ENCODE measurements at regions not wholly inside any gene's neighbourhood (a gene's known extent, or its start where the extent isn't known, plus 50 kb on each side); places are given as distances from the start of the nearest gene placed in this dataset.

DNA sequence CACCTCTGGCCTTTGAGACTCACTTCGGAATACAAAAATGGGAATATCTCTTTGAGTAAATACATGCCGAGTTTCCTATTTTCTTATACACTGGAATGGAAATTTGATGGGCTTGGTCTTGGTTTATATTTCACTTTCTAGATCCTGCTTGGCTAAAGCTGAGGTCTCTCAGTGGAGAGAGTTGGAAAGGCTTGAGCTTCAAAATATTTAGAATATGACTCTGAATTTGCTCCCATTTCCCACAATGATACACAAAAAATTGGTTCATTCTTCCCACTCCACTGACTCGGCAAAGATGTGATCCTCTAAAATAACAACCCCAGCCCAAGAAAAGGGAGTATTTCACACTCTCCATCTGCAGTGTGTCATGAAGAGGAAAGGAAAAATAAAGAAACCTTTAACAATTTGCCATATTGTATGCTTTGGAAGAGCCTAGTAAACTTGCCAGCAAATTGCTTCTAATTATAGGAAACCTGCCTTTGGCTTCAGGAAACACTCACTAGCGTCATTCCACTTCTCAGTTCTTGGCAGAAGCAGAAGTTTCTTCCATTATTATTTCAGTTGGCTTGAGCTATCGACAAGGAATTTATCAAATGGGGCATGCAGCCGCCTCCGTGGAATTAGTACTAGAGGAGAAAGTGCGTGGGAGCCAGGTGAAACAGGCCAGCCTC, 302.9 kb downstream of the NSG2 start:
- H3K18ac ChIP-seq (ENCODE audit: extremely low read depth, low read length) = no peak overlapping the region
- ChIA-PET CTCF (ENCODE audit: partially characterized antibody) (interaction anchor here (0.8 to 2.7 kb wide), 5 partner anchors 11 to 71 kb away, joined by 3 to 6 read pairs (median 4); no protein-coding TSS in a partner anchor), POLR2A (ENCODE audit: partially characterized antibody) (no interaction called here)
- H3K14ac ChIP-seq (ENCODE audit: insufficient read length) = no peak overlapping the region
- H4K91ac ChIP-seq (replicated peaks; ENCODE audit: insufficient read length, low read length) = no peak overlapping the region
- H2BK15ac ChIP-seq (ENCODE audit: low read length) = no peak overlapping the region
- H3K23me2 ChIP-seq (ENCODE audit: low read depth, low read length) = peaks cover 4% of the 10 kb centered on the region; the same call in 1 of the 2 replicates
- no peak overlapping the region for H2AFZ ChIP-seq (ENCODE audit: low read length)
- no peak overlapping the region for H3K4ac ChIP-seq (replicated peaks; ENCODE audit: insufficient read length, low read depth, low read length)
- H3K9me3 ChIP-seq (ENCODE audit: insufficient read depth in 2 of 2, low read depth in 1 of 2, low read length in 1 of 2) = no peaks in the 10 kb centered on the region
- no peak overlapping the region for H4K8ac ChIP-seq (ENCODE audit: extremely low read depth, insufficient read depth, low read length)
- H2BK20ac ChIP-seq (ENCODE audit: low read length) = no peak overlapping the region
- H2BK120ac ChIP-seq (replicated peaks; ENCODE audit: low read depth, low read length) = no peak overlapping the region
- H2BK5ac ChIP-seq (ENCODE audit: low read depth, low read length) = no peak overlapping the region
- no peak overlapping the region for H2AK5ac ChIP-seq (ENCODE audit: low read depth, low read length)
- H3K36me3 ChIP-seq (ENCODE audit: control insufficient read depth in 2 of 4, insufficient read depth in 4 of 4, low read length in 3 of 4) = no peaks in the 10 kb centered on the region
- H3K4me1 ChIP-seq (replicated peaks in 1 of 4; ENCODE audit: control insufficient read depth in 3 of 4, insufficient read depth in 4 of 4, low read length in 3 of 4) = no peaks in the 10 kb centered on the region
- no peak overlapping the region for H3K4me2 ChIP-seq (ENCODE audit: insufficient read depth in 1 of 2, low read depth in 2 of 2, low read length in 2 of 2)
- 92% methylated on average over 8 of the region's 8 CpGs; no CpG with 5 or more reads in 1 of the 2 experiments for WGBS, 2 experiments (ENCODE audit: extremely low coverage in 1 of 2, insufficient coverage in 1 of 2, insufficient read length in 1 of 2, insufficient replicate concordance in 2 of 2, low coverage in 1 of 2, low lambda C conversion rate in 2 of 2, missing lambda C conversion rate in 1 of 2)
- no peaks in the 10 kb centered on the region for H3K79me2 ChIP-seq (ENCODE audit: control insufficient read depth in 1 of 2, insufficient read depth in 2 of 2, low read length in 2 of 2)
- FAIRE-seq (no peak), DNase-seq (ENCODE audit: low read depth in 1 of 2, low spot score in 2 of 2) (no peak)
- no peak overlapping the region for H3K27ac ChIP-seq (ENCODE audit: low read depth, low read length)
- H3K27me3 ChIP-seq (replicated peaks in 1 of 4; ENCODE audit: control insufficient read depth in 3 of 4, extremely low read depth in 1 of 4, insufficient read depth in 3 of 4, low read length in 3 of 4) = no peaks in the 10 kb centered on the region
- H3K56ac ChIP-seq (replicated peaks; ENCODE audit: insufficient read length, low read depth, low read length) = no peak overlapping the region
- H4K5ac ChIP-seq (ENCODE audit: insufficient read length, low read depth, low read length) = no peak overlapping the region
- no peak overlapping the region for H3K23ac ChIP-seq (ENCODE audit: insufficient read length)
- H2BK12ac ChIP-seq (ENCODE audit: low read depth, low read length) = no peak overlapping the region
- H3K9ac ChIP-seq (replicated peaks in 1 of 4; ENCODE audit: extremely low read depth in 1 of 4, low read depth in 3 of 4, low read length in 3 of 4) = no peak overlapping the region
- H3K79me1 ChIP-seq (ENCODE audit: low read depth, low read length) = no peaks in the 10 kb centered on the region
- H4K20me1 ChIP-seq (replicated peaks in 1 of 2; ENCODE audit: control insufficient read depth in 1 of 2, insufficient read depth in 2 of 2, low read length in 2 of 2) = peaks cover 0 to 2% of the 10 kb centered on the region in 2 experiments
- H3K4me3 ChIP-seq (ENCODE audit: extremely low read depth in 1 of 4, insufficient read depth in 2 of 4, low read depth in 3 of 4, low read length in 4 of 4) = no peak overlapping the region
- TF ChIP-seq SAP30 (IDR thresholded peaks at IDR 0.05; ENCODE audit: insufficient read depth, insufficient replicate concordance, low read length) (no peak), GTF2F1 (IDR thresholded peaks at IDR 0.05; ENCODE audit: borderline replicate concordance, low read depth, low read length) (no peak), SIX5 (IDR thresholded peaks at IDR 0.05; ENCODE audit: low read depth, low read length) (no peak), POLR2A (IDR thresholded peaks at IDR 0.05; ENCODE audit: control extremely low read depth in 1 of 2, low read depth in 2 of 2, low read length in 2 of 2) (no peak), SIN3A (conservative IDR thresholded peaks at IDR 0.05 in 1 of 2, IDR thresholded peaks at IDR 0.05 in 1 of 2; ENCODE audit: low read depth in 1 of 2, low read length in 2 of 2) (no peak), EP300 (IDR thresholded peaks at IDR 0.05; ENCODE audit: borderline replicate concordance in 1 of 2, low read depth in 2 of 2, low read length in 2 of 2) (no peak), TBP (IDR thresholded peaks at IDR 0.05; ENCODE audit: low read depth, low read length) (no peak), SUZ12 (IDR thresholded peaks at IDR 0.05; ENCODE audit: low read length) (no peak), SP2 (IDR thresholded peaks at IDR 0.05; ENCODE audit: low read length) (no peak)
- TF ChIP-seq, protein P1, sequence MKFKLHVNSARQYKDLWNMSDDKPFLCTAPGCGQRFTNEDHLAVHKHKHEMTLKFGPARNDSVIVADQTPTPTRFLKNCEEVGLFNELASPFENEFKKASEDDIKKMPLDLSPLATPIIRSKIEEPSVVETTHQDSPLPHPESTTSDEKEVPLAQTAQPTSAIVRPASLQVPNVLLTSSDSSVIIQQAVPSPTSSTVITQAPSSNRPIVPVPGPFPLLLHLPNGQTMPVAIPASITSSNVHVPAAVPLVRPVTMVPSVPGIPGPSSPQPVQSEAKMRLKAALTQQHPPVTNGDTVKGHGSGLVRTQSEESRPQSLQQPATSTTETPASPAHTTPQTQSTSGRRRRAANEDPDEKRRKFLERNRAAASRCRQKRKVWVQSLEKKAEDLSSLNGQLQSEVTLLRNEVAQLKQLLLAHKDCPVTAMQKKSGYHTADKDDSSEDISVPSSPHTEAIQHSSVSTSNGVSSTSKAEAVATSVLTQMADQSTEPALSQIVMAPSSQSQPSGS (IDR thresholded peaks at IDR 0.05; ENCODE audit: low read length) = no peak
